GM18951 (cell line): ENCODE measurements at regions not wholly inside any gene's neighbourhood (a gene's known extent, or its start where the extent isn't known, plus 50 kb on each side); places are given as distances from the start of the nearest gene placed in this dataset.
"Not testable (repeated sequence)": the region's sequence is repeated elsewhere in the genome, so short reads cannot be mapped to it uniquely, and the experiment has no call there.

Source experiments
- POLR2A ChIP-seq: IDR thresholded peaks from 4 replicates; pipeline ENCODE4 v1.6.1; 2011; ENCODE audit warnings: mild to moderate bottlenecking; ENCODE audit not compliant: insufficient read length, insufficient read depth; ENCODE audit errors: extremely low read depth
- in situ Hi-C: fragments of 300-500 bp; cut with MboI; formaldehyde crosslinking; loops from one replicate; pipeline ENCODE4 v1.12.0; 2022; ENCODE audit warnings: low sequenced_read_pairs, mixed read lengths, inconsistent platforms; ENCODE audit not compliant: unreplicated experiment

DNA sequence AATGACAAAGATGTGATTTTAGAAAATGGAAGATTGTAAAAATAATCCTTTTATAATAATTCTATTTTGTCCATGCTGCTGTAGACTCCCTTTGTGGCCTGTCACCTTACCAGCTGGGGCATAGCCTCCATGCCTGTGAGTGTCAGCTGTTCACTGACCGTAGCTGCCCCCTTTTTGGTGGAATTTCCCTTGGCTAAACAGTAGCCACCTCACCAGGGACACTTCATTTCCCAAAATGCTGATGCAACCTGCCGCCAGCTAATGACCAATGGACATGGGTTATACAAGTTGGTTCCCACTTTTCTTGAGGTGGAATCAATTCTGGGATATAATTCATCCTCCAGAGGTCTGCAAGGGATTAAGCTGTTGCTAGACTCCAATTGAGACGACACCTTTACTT is 368.4 kb downstream of the PRDM5 start:
- in situ Hi-C loops, result no loop called here
- no peak for TF ChIP-seq POLR2A

DNA sequence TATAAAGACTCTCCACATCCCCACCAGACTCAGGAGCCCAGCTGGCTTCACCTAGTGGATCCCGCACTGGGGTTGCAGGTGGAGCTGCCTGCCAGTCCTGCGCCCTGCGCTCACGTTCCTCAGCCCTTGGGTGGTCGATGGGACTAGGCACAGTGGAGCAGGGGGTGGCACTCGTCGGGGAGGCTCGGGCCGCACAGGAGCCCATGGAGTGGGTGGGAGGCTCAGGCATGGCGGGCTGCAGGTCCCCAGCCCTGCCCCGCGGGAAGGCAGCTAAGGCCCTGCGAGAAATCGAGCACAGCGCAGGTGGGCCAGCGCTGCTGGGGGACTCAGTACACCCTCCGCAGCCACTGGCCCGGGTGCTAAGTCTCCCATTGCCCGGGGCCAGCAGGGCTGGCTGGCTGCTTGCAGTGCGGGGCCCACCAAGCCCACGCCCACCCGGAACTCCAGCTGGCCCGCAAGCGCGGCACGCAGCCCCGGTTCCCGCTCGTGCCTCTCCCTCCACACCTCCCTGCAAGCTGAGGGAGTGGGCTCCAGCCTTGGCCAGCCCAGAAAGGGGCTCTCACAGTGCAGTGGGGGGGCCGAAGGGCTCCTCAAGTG is 371.8 kb downstream of the PRDM5 start:
- in situ Hi-C loops, result not testable (repeated sequence)

DNA sequence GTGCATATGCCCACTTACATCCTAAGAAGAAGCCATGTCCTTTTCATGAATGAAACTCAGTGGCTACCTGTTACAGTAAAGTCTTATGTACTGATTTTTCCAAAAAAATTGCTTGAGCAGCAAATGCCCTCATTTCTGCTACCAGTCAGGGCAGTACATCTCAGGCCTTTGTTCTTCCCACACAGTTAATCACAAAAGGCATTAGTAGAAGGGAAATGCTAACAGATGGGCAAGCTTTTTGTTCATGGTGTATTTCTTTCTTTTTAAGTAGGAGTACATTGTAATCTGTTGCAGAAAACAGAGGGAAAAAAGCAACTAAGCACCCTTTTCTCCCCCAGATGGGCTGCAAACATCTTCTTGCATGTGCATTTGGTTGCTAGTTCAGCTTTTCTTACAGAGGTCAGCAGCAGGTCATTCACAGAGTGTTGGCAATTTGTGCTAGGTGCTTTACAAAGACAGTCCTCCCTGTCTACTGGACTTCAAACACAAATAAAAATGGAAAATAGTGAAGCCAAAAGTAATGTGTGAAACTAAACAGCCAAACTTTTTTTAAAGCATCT is 373.4 kb downstream of the PRDM5 start:
- in situ Hi-C loops, result no loop called here
- TF ChIP-seq POLR2A, result no peak

DNA sequence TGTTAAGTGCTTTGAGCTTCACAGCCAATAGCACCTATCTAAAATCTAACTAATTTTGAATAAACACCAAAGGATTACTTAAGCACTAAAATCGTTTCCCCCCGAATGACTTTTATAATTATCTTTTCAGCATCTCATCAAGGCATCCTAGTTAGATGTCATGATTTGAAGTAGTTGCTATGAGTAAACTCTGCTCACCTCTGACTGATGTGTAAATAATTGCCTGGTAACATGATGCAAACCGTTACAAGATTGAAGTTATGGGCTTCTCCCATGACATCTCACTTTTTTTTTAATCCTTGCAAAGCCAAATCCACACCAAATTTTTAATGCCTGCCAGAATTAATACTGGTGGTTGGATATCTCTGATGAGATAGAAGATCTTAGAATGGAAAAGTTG is 377.1 kb downstream of the PRDM5 start:
- no peak for TF ChIP-seq POLR2A
- in situ Hi-C loops, result no loop called here

DNA sequence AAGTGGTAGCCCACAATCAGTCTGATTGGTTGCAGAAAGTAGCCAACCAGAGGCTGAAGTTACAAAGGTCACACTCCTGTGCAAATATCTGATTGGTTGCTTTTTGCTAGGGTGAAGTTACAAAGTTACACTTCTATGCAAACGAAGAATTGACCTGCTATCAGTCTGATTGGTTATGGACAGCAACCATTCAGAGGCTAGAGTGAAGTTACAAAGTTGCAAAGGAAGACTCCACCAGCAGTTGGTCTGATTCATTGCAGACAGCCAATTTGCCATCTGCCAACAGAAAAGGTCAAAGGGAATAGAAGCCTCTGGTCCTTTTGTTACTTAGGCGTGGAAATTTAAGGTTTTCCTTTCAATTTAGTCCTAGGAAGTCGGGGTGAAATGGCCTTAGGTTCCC is 377.7 kb downstream of the PRDM5 start:
- TF ChIP-seq POLR2A, result no peak
- in situ Hi-C loops, result no loop called here

DNA sequence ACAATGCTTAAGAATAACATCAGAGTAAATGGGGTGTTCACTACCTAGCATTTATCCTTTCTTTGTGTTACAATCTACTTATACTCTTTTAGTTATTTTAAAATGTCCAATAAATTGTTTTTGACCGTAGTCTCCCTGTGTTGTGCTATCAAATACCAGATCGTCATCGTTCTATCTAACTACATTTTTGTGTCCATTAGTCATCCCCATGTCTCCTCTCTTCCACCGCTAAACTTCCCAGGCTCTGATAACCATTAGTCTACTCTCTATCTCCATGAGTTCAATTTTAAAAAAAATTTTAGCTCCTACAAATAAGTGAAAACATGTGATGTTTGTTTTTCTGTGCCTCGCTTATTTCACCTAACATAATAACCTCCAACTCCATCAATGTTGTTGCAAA is 381.9 kb downstream of the PRDM5 start:
- TF ChIP-seq POLR2A, result no peak
- in situ Hi-C loops, result no loop called here

DNA sequence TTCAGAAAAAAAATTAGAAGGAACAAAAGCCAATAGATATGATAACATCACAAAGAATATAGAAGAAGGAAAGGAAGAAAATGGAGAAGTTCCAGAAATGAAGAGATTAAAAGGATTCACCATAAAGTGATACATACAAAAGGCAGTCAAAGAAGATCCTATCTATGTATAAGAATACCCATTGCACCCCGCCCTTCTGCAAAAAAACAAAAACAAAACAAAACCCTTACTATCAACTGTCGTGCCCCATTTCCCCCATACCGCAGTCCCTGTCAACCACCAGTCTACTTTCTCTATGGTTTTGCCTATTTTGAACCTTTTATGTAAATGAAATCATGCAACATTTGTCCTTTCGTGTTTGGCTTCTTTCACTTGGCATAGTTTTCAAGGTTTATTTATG is 385.6 kb downstream of the PRDM5 start:
- in situ Hi-C loops, result no loop called here
- TF ChIP-seq POLR2A, result no peak

DNA sequence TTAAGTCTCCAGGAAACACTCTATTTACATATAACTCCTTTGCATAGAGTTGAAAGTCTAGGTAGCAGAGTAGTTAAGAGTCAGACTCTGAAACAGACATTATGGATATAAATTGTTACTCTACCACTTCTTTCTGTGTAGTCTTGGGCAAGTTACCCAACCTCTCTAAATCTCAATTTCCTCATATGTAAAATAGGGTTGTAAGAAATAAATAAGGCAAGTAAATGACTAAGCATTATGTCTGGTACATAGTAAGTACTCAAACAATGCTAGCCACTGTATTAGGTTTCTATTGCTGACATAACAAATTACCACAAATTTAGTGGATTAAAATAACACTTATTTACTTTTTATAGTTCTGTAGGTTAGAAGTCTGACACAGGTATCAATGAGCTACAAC is 394.1 kb downstream of the PRDM5 start:
- in situ Hi-C loops, result no loop called here
- no peak for TF ChIP-seq POLR2A

DNA sequence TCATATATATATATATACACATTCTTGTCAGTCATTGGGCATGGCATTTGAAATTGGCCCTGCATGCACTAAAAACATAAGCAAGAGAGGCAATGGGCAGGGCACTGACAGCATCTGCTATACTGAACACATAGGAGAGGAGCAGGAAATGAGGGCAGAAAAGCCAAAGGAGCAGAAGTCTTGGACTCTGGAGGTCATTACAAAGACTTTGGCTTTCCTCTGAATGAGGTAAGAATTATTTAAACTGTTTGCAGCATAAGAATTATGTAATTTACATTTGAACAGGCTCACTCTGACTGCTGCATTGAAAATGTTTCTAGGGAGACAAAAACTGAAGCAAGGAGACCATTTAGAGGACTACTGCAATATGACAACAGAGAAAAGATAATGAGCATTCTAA is 396.5 kb downstream of the PRDM5 start:
- in situ Hi-C loops, result no loop called here
- TF ChIP-seq POLR2A, result no peak

DNA sequence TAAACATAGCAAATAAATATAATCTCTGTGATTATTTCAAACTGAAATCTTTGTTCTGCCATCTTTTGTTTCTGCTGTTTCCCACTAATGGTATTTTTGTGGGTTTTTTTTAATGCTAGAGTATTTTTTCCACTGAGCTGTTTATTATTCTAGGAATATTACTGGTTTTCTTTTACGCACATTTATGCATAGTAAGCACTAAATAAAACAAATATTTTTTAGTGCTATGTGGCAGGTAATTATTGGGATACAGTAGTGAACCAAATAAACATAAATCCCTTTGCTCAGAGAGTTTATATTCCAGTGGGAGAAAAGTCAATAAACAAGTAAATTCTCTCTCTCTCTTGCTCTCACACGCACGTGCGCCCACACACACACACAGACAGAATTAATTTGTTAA is 397.4 kb downstream of the PRDM5 start:
- in situ Hi-C loops, result no loop called here
- TF ChIP-seq POLR2A, result no peak

DNA sequence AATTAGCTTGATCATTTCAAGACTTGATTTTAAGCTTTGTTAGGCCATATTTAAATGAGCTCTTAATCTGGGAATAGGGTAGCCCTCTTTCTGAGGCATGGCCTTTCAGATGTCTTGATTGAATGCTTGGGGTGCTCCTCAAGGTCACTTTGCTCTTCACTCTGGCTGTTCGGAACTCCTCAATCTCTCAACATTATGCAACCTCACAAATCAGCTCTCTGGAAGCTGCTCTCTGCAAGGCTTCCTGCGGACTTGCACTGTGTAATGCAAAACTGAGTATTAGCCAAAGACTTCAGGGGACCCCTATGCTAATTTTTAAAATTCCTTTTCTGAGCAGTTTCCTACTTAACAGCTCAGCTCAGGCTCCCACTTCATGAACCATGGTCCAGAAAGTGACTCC is 398.3 kb downstream of the PRDM5 start:
- in situ Hi-C loops, result no loop called here
- no peak for TF ChIP-seq POLR2A

DNA sequence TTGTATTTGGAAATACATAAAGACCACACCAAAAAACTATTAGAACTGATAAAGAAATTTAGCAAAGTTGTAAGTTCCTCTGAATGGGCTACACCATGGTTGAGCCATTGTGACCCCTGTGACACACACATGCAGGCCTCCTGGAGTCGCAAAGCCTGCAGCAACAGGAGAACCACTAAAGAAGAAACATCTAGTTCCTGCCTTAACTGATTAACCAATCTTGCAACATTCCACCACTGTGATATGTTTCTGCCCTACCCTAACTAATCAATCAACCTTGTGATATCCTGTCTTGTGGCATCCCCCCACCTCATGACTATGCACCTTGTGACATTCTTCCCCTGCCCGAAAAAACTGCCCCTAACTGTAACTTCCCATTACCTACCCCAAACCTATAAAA is 401.8 kb downstream of the PRDM5 start:
- TF ChIP-seq POLR2A, result no peak
- in situ Hi-C loops, result no loop called here

DNA sequence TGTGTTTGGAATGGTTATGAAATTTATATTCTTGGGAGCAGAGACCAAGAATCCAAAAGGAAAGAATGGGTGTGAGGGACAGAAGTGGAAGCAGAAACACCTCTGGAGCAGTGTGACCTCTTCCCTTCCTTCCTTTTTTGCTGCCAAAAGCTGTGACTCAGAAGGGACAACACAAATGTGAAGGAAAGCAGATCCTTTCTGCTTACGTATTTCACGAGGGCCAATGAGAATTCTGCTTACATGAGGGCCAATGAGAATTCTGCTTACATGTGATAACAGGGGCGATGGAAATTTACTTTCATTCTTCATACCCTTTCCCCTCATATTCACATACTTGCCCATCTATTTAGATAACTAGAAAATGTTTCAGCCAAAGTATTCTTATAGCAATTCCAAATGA is 404.6 kb downstream of the PRDM5 start:
- in situ Hi-C loops, result no loop called here
- no peak for TF ChIP-seq POLR2A

DNA sequence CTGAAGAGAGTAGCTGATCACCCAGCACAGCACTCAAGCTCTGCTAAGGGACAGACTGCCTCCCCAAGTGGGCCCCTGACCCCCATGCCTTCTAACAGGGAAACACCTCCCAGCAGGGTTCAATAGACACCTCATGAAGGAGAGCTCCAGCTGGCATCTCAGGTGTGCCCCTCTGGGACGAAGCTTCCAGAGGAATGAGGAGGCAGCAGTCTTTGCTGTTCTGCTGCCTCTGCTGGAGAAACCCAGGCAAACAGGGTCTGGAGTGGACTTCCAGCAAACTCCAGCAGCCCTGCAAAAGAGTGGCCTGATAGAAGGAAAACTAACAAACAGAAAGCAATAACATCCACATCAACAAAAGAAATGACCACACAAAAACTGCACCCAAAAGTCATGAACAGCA is 412.8 kb downstream of the PRDM5 start:
- in situ Hi-C loops, result no loop called here
- TF ChIP-seq POLR2A, result no peak

DNA sequence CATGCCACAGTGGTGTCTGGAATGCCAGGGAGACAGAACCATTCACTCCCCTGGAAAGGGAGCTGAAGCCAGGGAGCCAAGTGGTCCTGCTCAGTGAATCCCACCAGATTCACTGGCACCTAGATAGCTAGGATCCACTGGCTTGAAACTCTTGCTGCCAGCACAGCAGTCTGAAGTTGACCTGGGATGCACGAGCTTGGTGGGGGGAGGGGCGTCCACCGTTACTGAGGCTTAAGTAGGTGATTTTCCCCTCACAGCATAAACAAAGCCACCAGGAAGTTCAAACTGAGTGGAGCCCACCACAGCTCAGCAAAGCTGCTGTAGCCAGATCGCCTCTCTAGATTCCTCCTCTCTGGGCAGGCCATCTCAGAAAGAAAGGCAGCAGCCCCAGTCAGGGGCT is 413.3 kb downstream of the PRDM5 start:
- TF ChIP-seq POLR2A, result no peak
- in situ Hi-C loops, result no loop called here
